ENCODE measurements at regions not wholly inside any gene's neighbourhood (a gene's known extent, or its start where the extent isn't known, plus 50 kb on each side); places are given as distances from the start of the nearest gene placed in this dataset.

GRCh38 chr2:182621191-182621590, 94.9 kb upstream of the DNAJC10 start:
- H3K36me3 Mint-ChIP-seq (ENCODE audit: low read depth), result no peaks in the 10 kb centered on the region
- no peak overlapping the region for H3K4me3 Mint-ChIP-seq
- no peaks in the 10 kb centered on the region for H3K9me3 Mint-ChIP-seq
- peaks cover 2% of the 10 kb centered on the region for H3K27me3 Mint-ChIP-seq (ENCODE audit: low read depth)
- no peak for DNase-seq (ENCODE audit: low spot score)
- no peak overlapping the region for H3K27ac Mint-ChIP-seq
- no peaks in the 10 kb centered on the region for H3K4me1 Mint-ChIP-seq (ENCODE audit: low read depth)

- no peak overlapping the region for H3K27ac Mint-ChIP-seq
Observed at GRCh38 chr2:182621810-182622209, 94.2 kb upstream of the DNAJC10 start.

GRCh38 chr2:182622231-182622630, 93.8 kb upstream of the DNAJC10 start:
- H3K4me1 Mint-ChIP-seq (ENCODE audit: low read depth), result no peaks in the 10 kb centered on the region
- no peak overlapping the region for H3K4me3 Mint-ChIP-seq
- H3K27ac Mint-ChIP-seq, result no peak overlapping the region
- no peaks in the 10 kb centered on the region for H3K9me3 Mint-ChIP-seq
- no peaks in the 10 kb centered on the region for H3K36me3 Mint-ChIP-seq (ENCODE audit: low read depth)
- DNase-seq (ENCODE audit: low spot score), result no peak
- peaks cover 2% of the 10 kb centered on the region for H3K27me3 Mint-ChIP-seq (ENCODE audit: low read depth)

More at GRCh38 chr2:182621810-182622209, 94.2 kb upstream of the DNAJC10 start:
- DNase-seq (ENCODE audit: low spot score), result no peak
- Mint-ChIP-seq H3K9me3 (no peaks in the 10 kb centered on the region), H3K4me1 (ENCODE audit: low read depth) (no peaks in the 10 kb centered on the region), H3K27me3 (ENCODE audit: low read depth) (peaks cover 2% of the 10 kb centered on the region), H3K36me3 (ENCODE audit: low read depth) (no peaks in the 10 kb centered on the region), H3K4me3 (no peak overlapping the region)

GRCh38 chr2:182625814-182626213, 90.2 kb upstream of the DNAJC10 start:
- H3K4me1 Mint-ChIP-seq (ENCODE audit: low read depth), result no peaks in the 10 kb centered on the region
- DNase-seq (ENCODE audit: low spot score), result no peak
- H3K27me3 Mint-ChIP-seq (ENCODE audit: low read depth), result no peaks in the 10 kb centered on the region
- H3K27ac Mint-ChIP-seq, result no peak overlapping the region
- no peaks in the 10 kb centered on the region for H3K36me3 Mint-ChIP-seq (ENCODE audit: low read depth)
- H3K4me3 Mint-ChIP-seq, result no peak overlapping the region
- H3K9me3 Mint-ChIP-seq, result no peaks in the 10 kb centered on the region

- H3K27me3 Mint-ChIP-seq (ENCODE audit: low read depth), result no peaks in the 10 kb centered on the region
- no peaks in the 10 kb centered on the region for H3K36me3 Mint-ChIP-seq (ENCODE audit: low read depth)
- DNase-seq (ENCODE audit: low spot score), result no peak
- H3K9me3 Mint-ChIP-seq, result no peaks in the 10 kb centered on the region
- H3K4me1 Mint-ChIP-seq (ENCODE audit: low read depth), result no peaks in the 10 kb centered on the region
- H3K4me3 Mint-ChIP-seq, result no peak overlapping the region
- no peak overlapping the region for H3K27ac Mint-ChIP-seq
Observed at GRCh38 chr2:182628916-182629315, 87.1 kb upstream of the DNAJC10 start.

- Mint-ChIP-seq H3K27me3 (ENCODE audit: low read depth) (no peaks in the 10 kb centered on the region), H3K4me3 (no peak overlapping the region), H3K27ac (no peak overlapping the region), H3K9me3 (no peaks in the 10 kb centered on the region), H3K4me1 (ENCODE audit: low read depth) (no peaks in the 10 kb centered on the region), H3K36me3 (ENCODE audit: low read depth) (no peaks in the 10 kb centered on the region)
- DNase-seq (ENCODE audit: low spot score), result no peak
Observed at GRCh38 chr2:182630207-182630606, 85.8 kb upstream of the DNAJC10 start.

- H3K4me3 Mint-ChIP-seq, result no peak overlapping the region
- no peak for DNase-seq (ENCODE audit: low spot score)
- no peaks in the 10 kb centered on the region for H3K36me3 Mint-ChIP-seq (ENCODE audit: low read depth)
- no peak overlapping the region for H3K27ac Mint-ChIP-seq
- no peaks in the 10 kb centered on the region for H3K9me3 Mint-ChIP-seq
- H3K27me3 Mint-ChIP-seq (ENCODE audit: low read depth), result no peaks in the 10 kb centered on the region
- no peaks in the 10 kb centered on the region for H3K4me1 Mint-ChIP-seq (ENCODE audit: low read depth)
Observed at GRCh38 chr2:182631299-182631698, 84.8 kb upstream of the DNAJC10 start.

GRCh38 chr2:182634386-182634785, 81.7 kb upstream of the DNAJC10 start:
- Mint-ChIP-seq H3K4me1 (ENCODE audit: low read depth) (no peaks in the 10 kb centered on the region), H3K36me3 (ENCODE audit: low read depth) (no peaks in the 10 kb centered on the region), H3K27ac (no peak overlapping the region), H3K9me3 (no peaks in the 10 kb centered on the region), H3K27me3 (ENCODE audit: low read depth) (peaks cover 2% of the 10 kb centered on the region), H3K4me3 (no peak overlapping the region)
- no peak for DNase-seq (ENCODE audit: low spot score)

- Mint-ChIP-seq H3K4me1 (ENCODE audit: low read depth) (no peaks in the 10 kb centered on the region), H3K36me3 (ENCODE audit: low read depth) (no peaks in the 10 kb centered on the region), H3K27ac (no peak overlapping the region), H3K4me3 (no peak overlapping the region), H3K9me3 (no peaks in the 10 kb centered on the region), H3K27me3 (ENCODE audit: low read depth) (peaks cover 2% of the 10 kb centered on the region)
- no peak for DNase-seq (ENCODE audit: low spot score)
Observed at GRCh38 chr2:182636699-182637098, 79.4 kb upstream of the DNAJC10 start.

- peaks cover 2% of the 10 kb centered on the region for H3K27me3 Mint-ChIP-seq (ENCODE audit: low read depth)
- DNase-seq (ENCODE audit: low spot score), result no peak
- no peak overlapping the region for H3K27ac Mint-ChIP-seq
- H3K4me3 Mint-ChIP-seq, result no peak overlapping the region
- no peaks in the 10 kb centered on the region for H3K4me1 Mint-ChIP-seq (ENCODE audit: low read depth)
- no peaks in the 10 kb centered on the region for H3K36me3 Mint-ChIP-seq (ENCODE audit: low read depth)
- no peaks in the 10 kb centered on the region for H3K9me3 Mint-ChIP-seq
Observed at GRCh38 chr2:182638667-182639066, 77.4 kb upstream of the DNAJC10 start.

GRCh38 chr2:182639971-182640370, 76.1 kb upstream of the DNAJC10 start:
- Mint-ChIP-seq H3K9me3 (no peaks in the 10 kb centered on the region), H3K36me3 (ENCODE audit: low read depth) (no peaks in the 10 kb centered on the region), H3K27ac (no peak overlapping the region), H3K27me3 (ENCODE audit: low read depth) (peaks cover 6% of the 10 kb centered on the region), H3K4me3 (no peak overlapping the region), H3K4me1 (ENCODE audit: low read depth) (no peaks in the 10 kb centered on the region)
- DNase-seq (ENCODE audit: low spot score), result no peak

- Mint-ChIP-seq H3K9me3 (no peaks in the 10 kb centered on the region), H3K27me3 (ENCODE audit: low read depth) (peaks cover 6% of the 10 kb centered on the region), H3K36me3 (ENCODE audit: low read depth) (no peaks in the 10 kb centered on the region), H3K27ac (no peak overlapping the region), H3K4me3 (no peak overlapping the region), H3K4me1 (ENCODE audit: low read depth) (no peaks in the 10 kb centered on the region)
- peak; percentile 11 for DNase-seq (ENCODE audit: low spot score)
Observed at GRCh38 chr2:182642328-182642727, 73.7 kb upstream of the DNAJC10 start.

GRCh38 chr2:182646763-182647498, 69.1 kb upstream of the DNAJC10 start:
- H3K27me3 Mint-ChIP-seq (ENCODE audit: low read depth), result peaks cover 3% of the 10 kb centered on the region
- peaks cover 2% of the 10 kb centered on the region for H3K4me1 Mint-ChIP-seq (ENCODE audit: low read depth)
- H3K36me3 Mint-ChIP-seq (ENCODE audit: low read depth), result no peaks in the 10 kb centered on the region
- DNase-seq (ENCODE audit: low spot score), result no peak
- no peaks in the 10 kb centered on the region for H3K9me3 Mint-ChIP-seq
- H3K27ac Mint-ChIP-seq, result no peak overlapping the region
- no peak overlapping the region for H3K4me3 Mint-ChIP-seq

- peaks cover 6% of the 10 kb centered on the region for H3K4me1 Mint-ChIP-seq (ENCODE audit: low read depth)
- H3K4me3 Mint-ChIP-seq, result no peak overlapping the region
- no peak for DNase-seq (ENCODE audit: low spot score)
- H3K9me3 Mint-ChIP-seq, result no peaks in the 10 kb centered on the region
- no peaks in the 10 kb centered on the region for H3K36me3 Mint-ChIP-seq (ENCODE audit: low read depth)
- peaks cover 3% of the 10 kb centered on the region for H3K27me3 Mint-ChIP-seq (ENCODE audit: low read depth)
- H3K27ac Mint-ChIP-seq, result no peak overlapping the region
Observed at GRCh38 chr2:182647499-182647787, 68.6 kb upstream of the DNAJC10 start.

GRCh38 chr2:182649316-182649715, 66.7 kb upstream of the DNAJC10 start:
- Mint-ChIP-seq H3K9me3 (no peaks in the 10 kb centered on the region), H3K27ac (no peak overlapping the region), H3K27me3 (ENCODE audit: low read depth) (peaks cover 3% of the 10 kb centered on the region), H3K36me3 (ENCODE audit: low read depth) (no peaks in the 10 kb centered on the region), H3K4me3 (no peak overlapping the region), H3K4me1 (ENCODE audit: low read depth) (peaks cover 16% of the 10 kb centered on the region)
- DNase-seq (ENCODE audit: low spot score), result no peak

All from T-helper 2 cell treated with Interferon-gamma antibody and Interleukin-4, amounts not matched to agents 5 μg/mL and 100 μg/mL, for 36 hours (primary cell).